ENCODE measurements at regions not wholly inside any gene's neighbourhood (a gene's known extent, or its start where the extent isn't known, plus 50 kb on each side); places are given as distances from the start of the nearest gene placed in this dataset.

DNA sequence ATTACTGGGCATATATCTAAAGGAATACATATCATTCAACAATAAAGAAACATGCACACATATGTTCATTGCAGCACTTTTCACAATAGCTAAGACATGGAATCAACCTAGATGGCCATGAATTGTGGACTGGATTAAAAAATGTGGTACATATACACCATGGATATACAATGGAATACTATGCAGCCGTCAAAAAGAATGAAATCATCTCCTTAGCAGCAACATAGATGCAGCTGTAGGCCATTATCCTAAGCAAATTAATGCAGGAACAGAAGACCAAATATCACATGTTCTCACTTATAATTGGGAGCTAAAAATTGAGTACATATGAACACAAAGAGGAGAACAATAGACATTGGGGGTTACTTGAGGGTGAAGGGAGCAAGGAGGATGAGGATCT lies 175.6 kb downstream of the POLR1F start:
- H3K4me3 Mint-ChIP-seq = no peak overlapping the region
- Histone ChIP-seq H3K4me3 (ENCODE audit: low read length) (no peak overlapping the region), H3K27ac (ENCODE audit: low read length) (no peak overlapping the region), H3K36me3 (ENCODE audit: control insufficient read depth, insufficient read depth, low read length) (no peaks in the 10 kb centered on the region), H3K27me3 (ENCODE audit: control insufficient read depth, insufficient read depth, low read length) (no peaks in the 10 kb centered on the region), H3K9me3 (ENCODE audit: control insufficient read depth, insufficient read depth, low read length) (no peaks in the 10 kb centered on the region), H3K4me1 (ENCODE audit: control insufficient read depth, insufficient read depth, low read length) (no peaks in the 10 kb centered on the region)
- 86% methylated on average over 1 of the region's 1 CpG for WGBS (ENCODE audit: insufficient coverage)
- no peaks in the 10 kb centered on the region for H3K27me3 Mint-ChIP-seq (ENCODE audit: low read depth in 2 of 2)
- no peak for ATAC-seq
- TF ChIP-seq, protein P1, sequence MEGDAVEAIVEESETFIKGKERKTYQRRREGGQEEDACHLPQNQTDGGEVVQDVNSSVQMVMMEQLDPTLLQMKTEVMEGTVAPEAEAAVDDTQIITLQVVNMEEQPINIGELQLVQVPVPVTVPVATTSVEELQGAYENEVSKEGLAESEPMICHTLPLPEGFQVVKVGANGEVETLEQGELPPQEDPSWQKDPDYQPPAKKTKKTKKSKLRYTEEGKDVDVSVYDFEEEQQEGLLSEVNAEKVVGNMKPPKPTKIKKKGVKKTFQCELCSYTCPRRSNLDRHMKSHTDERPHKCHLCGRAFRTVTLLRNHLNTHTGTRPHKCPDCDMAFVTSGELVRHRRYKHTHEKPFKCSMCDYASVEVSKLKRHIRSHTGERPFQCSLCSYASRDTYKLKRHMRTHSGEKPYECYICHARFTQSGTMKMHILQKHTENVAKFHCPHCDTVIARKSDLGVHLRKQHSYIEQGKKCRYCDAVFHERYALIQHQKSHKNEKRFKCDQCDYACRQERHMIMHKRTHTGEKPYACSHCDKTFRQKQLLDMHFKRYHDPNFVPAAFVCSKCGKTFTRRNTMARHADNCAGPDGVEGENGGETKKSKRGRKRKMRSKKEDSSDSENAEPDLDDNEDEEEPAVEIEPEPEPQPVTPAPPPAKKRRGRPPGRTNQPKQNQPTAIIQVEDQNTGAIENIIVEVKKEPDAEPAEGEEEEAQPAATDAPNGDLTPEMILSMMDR (IDR thresholded peaks at IDR 0.05) = no peak
- peaks cover 0 to 2% of the 10 kb centered on the region in 2 donors for H3K9me3 Mint-ChIP-seq
- H3K4me1 Mint-ChIP-seq = no peaks in the 10 kb centered on the region
- DNase-seq = no peak
- no peaks in the 10 kb centered on the region for H3K36me3 Mint-ChIP-seq
- H3K27ac Mint-ChIP-seq = no peak overlapping the region
- intact Hi-C loops (cut with micrococcal nuclease) = no loop called here

DNA sequence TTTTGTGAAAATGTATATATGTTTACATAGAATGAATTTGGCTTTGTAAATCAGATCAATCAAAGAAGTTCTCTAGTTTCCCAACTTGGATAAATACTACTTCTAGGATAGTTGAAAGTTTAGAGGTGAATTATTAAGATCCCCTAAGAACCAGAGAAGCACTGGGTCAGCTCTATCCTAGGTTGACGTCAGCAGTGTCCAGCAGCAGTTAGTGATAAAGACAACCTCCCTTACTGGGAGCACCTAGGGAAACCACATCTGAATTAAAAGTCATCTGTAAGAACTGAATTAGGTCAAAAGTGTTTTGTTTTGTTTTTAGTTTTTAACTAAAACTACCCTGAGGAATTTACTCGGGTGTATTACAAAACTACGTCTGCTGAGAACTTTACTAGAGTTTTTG lies 178.0 kb downstream of the POLR1F start:
- no peak for DNase-seq
- Mint-ChIP-seq H3K27ac (no peak overlapping the region), H3K36me3 (no peaks in the 10 kb centered on the region), H3K27me3 (ENCODE audit: low read depth in 2 of 2) (no peaks in the 10 kb centered on the region), H3K4me3 (no peak overlapping the region), H3K9me3 (peaks cover 0 to 2% of the 10 kb centered on the region in 2 donors), H3K4me1 (no peaks in the 10 kb centered on the region)
- WGBS (ENCODE audit: insufficient coverage) = 75% methylated on average over 3 of the region's 3 CpGs
- ATAC-seq = no peak
- no peak overlapping the region for H3K4me3 ChIP-seq (ENCODE audit: low read length)
- no peaks in the 10 kb centered on the region for H3K27me3 ChIP-seq (ENCODE audit: control insufficient read depth, insufficient read depth, low read length)
- H3K36me3 ChIP-seq (ENCODE audit: control insufficient read depth, insufficient read depth, low read length) = no peaks in the 10 kb centered on the region
- intact Hi-C loops (cut with micrococcal nuclease) = no loop called here
- TF ChIP-seq, protein P1 (IDR thresholded peaks at IDR 0.05) = no peak
- H3K4me1 ChIP-seq (ENCODE audit: control insufficient read depth, insufficient read depth, low read length) = no peaks in the 10 kb centered on the region
- H3K27ac ChIP-seq (ENCODE audit: low read length) = no peak overlapping the region
- no peaks in the 10 kb centered on the region for H3K9me3 ChIP-seq (ENCODE audit: control insufficient read depth, insufficient read depth, low read length)

DNA sequence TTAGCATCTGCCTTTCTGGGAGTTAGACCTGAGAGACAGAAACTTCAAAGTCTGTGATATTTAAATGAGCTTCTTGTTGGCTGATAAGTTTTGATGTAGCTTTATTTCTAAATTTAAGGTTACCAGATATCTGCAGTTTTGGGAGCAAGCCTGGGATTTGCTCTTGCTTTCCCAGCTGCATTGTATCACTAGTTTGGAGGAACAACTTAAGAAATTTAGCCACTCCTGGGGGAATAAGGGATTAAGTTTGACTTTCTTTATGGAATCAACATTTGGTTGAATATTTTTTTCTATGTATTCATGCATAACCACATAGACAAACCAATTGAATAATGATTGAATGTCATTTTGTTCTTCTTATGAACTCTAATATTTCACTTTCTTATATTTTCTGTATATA lies 178.6 kb downstream of the POLR1F start:
- ATAC-seq (no peak), DNase-seq (no peak)
- no peaks in the 10 kb centered on the region for H3K36me3 Mint-ChIP-seq
- H3K4me3 Mint-ChIP-seq = no peak overlapping the region
- H3K27me3 Mint-ChIP-seq (ENCODE audit: low read depth in 2 of 2) = no peaks in the 10 kb centered on the region
- Histone ChIP-seq H3K27ac (ENCODE audit: low read length) (no peak overlapping the region), H3K9me3 (ENCODE audit: control insufficient read depth, insufficient read depth, low read length) (no peaks in the 10 kb centered on the region), H3K36me3 (ENCODE audit: control insufficient read depth, insufficient read depth, low read length) (no peaks in the 10 kb centered on the region), H3K4me3 (ENCODE audit: low read length) (no peak overlapping the region), H3K27me3 (ENCODE audit: control insufficient read depth, insufficient read depth, low read length) (no peaks in the 10 kb centered on the region), H3K4me1 (ENCODE audit: control insufficient read depth, insufficient read depth, low read length) (no peaks in the 10 kb centered on the region)
- H3K4me1 Mint-ChIP-seq = no peaks in the 10 kb centered on the region
- H3K27ac Mint-ChIP-seq = no peak overlapping the region
- TF ChIP-seq, protein P1 (IDR thresholded peaks at IDR 0.05) = no peak
- intact Hi-C loops (cut with micrococcal nuclease) = no loop called here
- peaks cover 0 to 2% of the 10 kb centered on the region in 2 donors for H3K9me3 Mint-ChIP-seq

GRCh38 chr7:19526639-19527038 lies 182.2 kb downstream of the POLR1F start:
- Histone ChIP-seq H3K27me3 (ENCODE audit: control insufficient read depth, insufficient read depth, low read length) (no peaks in the 10 kb centered on the region), H3K36me3 (ENCODE audit: control insufficient read depth, insufficient read depth, low read length) (no peaks in the 10 kb centered on the region), H3K27ac (ENCODE audit: low read length) (no peak overlapping the region), H3K4me1 (ENCODE audit: control insufficient read depth, insufficient read depth, low read length) (no peaks in the 10 kb centered on the region), H3K4me3 (ENCODE audit: low read length) (no peak overlapping the region), H3K9me3 (ENCODE audit: control insufficient read depth, insufficient read depth, low read length) (no peaks in the 10 kb centered on the region)
- TF ChIP-seq, protein P1 (IDR thresholded peaks at IDR 0.05) = no peak
- Mint-ChIP-seq H3K27ac (no peak overlapping the region), H3K4me1 (no peaks in the 10 kb centered on the region), H3K36me3 (no peaks in the 10 kb centered on the region), H3K4me3 (no peak overlapping the region), H3K27me3 (ENCODE audit: low read depth in 2 of 2) (no peaks in the 10 kb centered on the region), H3K9me3 (no peaks in the 10 kb centered on the region)
- intact Hi-C loops (cut with micrococcal nuclease) = no loop called here
- DNase-seq = no peak
- ATAC-seq = no peak
- WGBS (ENCODE audit: insufficient coverage) = 61% methylated on average over 2 of the region's 2 CpGs

All from natural killer cell (primary cell).